HEK293T (cell line): ENCODE measurements at regions not wholly inside any gene's neighbourhood (a gene's known extent, or its start where the extent isn't known, plus 50 kb on each side); places are given as distances from the start of the nearest gene placed in this dataset.

Experiments
- CTCF ChIA-PET: fragments of 350-600 bp; formaldehyde crosslinking; extraction: SDS; loops from one replicate; lab custom pipeline; 2021; ENCODE audit warnings: antibody characterized with exemption, inconsistent platforms; lab: Yijun Ruan, JAX
- POLR2A ChIA-PET: fragments of 350-600 bp; formaldehyde crosslinking; extraction: SDS; loops from one replicate; lab custom pipeline; 2020; ENCODE audit warnings: antibody characterized with exemption, inconsistent platforms; lab: Yijun Ruan, JAX
- DNase-seq: peaks from one replicate; pipeline ENCODE4 v3.0.0; 2012; ENCODE audit warnings: mixed read lengths; ENCODE audit errors: extremely low spot score
- ARNT ChIP-seq: fragments of 450-650 bp; IDR thresholded peaks from 2 replicates; pipeline ENCODE4 v1.6.1; 2017; ENCODE audit warnings: mild to moderate bottlenecking
- BHLHE40 ChIP-seq: fragments of 450-650 bp; IDR thresholded peaks from 2 replicates; pipeline ENCODE4 v1.6.1; 2016; ENCODE audit warnings: mild to moderate bottlenecking, moderate library complexity, borderline replicate concordance
- CTBP1 ChIP-seq: fragments of 450-650 bp; IDR thresholded peaks from 2 replicates; pipeline ENCODE4 v1.6.1; 2016; ENCODE audit warnings: borderline replicate concordance
- ELF4 ChIP-seq: fragments of 450-650 bp; IDR thresholded peaks from 2 replicates; pipeline ENCODE4 v1.6.1; 2017; ENCODE audit warnings: antibody characterized with exemption
- FOXA1 ChIP-seq: fragments of 450-650 bp; IDR thresholded peaks from 2 replicates; pipeline ENCODE4 v1.6.1; 2016; ENCODE audit warnings: mild to moderate bottlenecking
- FOXK2 ChIP-seq: fragments of 450-650 bp; IDR thresholded peaks from 2 replicates; pipeline ENCODE4 v1.6.1; 2016; ENCODE audit warnings: mild to moderate bottlenecking
- FOXM1 ChIP-seq: fragments of 450-650 bp; IDR thresholded peaks from 2 replicates; pipeline ENCODE4 v1.6.1; 2017; ENCODE audit warnings: mild to moderate bottlenecking, borderline replicate concordance
- HDGF ChIP-seq: fragments of 450-650 bp; IDR thresholded peaks from 2 replicates; pipeline ENCODE4 v1.6.1; 2017; ENCODE audit warnings: antibody characterized with exemption, borderline replicate concordance
- L3MBTL2 ChIP-seq: fragments of 450-650 bp; conservative IDR thresholded peaks from 2 replicates; pipeline ENCODE4 v1.6.1; 2016; ENCODE audit warnings: mild to moderate bottlenecking
- LEF1 ChIP-seq: fragments of 450-650 bp; IDR thresholded peaks from 2 replicates; pipeline ENCODE4 v1.6.1; 2017; ENCODE audit warnings: mild to moderate bottlenecking, borderline replicate concordance
- NFRKB ChIP-seq: fragments of 450-650 bp; IDR thresholded peaks from 2 replicates; pipeline ENCODE4 v1.6.1; 2016; ENCODE audit warnings: mild to moderate bottlenecking, moderate library complexity
- SP1 ChIP-seq: fragments of 450-650 bp; IDR thresholded peaks from 2 replicates; pipeline ENCODE4 v1.6.1; 2017
- SUZ12 ChIP-seq: fragments of 450-650 bp; IDR thresholded peaks from 2 replicates; pipeline ENCODE4 v1.6.1; 2016; ENCODE audit warnings: mild to moderate bottlenecking
- TARDBP ChIP-seq: fragments of 450-650 bp; IDR thresholded peaks from 2 replicates; pipeline ENCODE4 v1.6.1; 2016
- ZNF384 ChIP-seq: fragments of 450-650 bp; IDR thresholded peaks from 2 replicates; pipeline ENCODE4 v1.6.1; 2016
- TF ChIP-seq, protein P1 (sequence below): fragments of 450-650 bp; IDR thresholded peaks from 2 replicates; pipeline ENCODE4 v1.6.1; 2016

DNA sequence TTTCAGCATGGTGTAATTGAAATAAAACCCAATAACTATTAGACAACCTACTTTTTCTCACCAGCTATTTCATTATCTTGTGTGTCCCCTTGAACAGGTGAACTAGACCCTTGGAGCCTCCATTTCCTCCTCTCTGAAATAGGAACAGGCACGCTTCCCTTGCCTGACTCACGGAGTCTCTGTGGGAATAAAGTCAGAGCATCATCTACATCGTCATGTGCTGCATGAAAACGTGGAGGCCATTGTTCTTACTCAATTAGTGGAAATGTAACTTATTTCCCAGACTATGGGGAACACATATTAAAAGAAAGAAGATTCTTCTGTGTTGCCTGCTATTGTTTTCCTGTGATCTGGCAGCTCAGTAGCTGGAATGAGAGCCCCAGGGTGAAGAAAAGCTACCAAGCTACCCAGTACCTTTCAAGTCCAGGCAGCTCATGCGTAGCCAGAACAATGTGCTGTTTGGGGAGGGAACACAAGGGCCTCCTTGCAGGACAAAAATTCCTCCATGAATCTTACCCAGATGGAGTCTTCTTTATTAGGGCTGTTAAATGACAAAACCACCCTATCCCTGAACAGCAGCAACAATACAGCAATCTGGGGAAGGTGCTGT, 59.8 kb downstream of the SOX11 start:
- POLR2A ChIA-PET = no interaction called here

DNA sequence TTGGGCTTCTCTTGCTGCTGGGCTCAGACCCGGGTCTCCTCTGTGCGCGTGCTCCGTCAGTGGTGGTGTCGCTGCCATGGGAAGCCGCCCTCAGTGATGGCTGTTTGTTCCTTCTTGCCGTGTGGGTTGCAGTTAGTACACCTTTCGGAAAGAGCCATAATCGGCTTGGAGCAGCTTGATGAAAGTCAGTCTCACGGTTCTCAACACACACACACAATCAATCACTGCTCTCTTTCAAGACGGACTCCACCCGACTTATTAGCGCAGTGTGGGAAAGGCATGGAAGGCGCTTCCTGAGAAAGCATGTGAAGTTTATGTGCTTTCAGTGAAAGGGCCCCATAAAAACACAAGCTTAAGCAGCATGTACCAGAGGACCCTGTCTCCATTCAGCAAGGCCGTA, 64.1 kb downstream of the SOX11 start:
- no peak for TF ChIP-seq LEF1
- no peak for TF ChIP-seq SUZ12
- no peak for TF ChIP-seq ARNT
- no peak for TF ChIP-seq BHLHE40
- TF ChIP-seq FOXA1 = no peak
- no peak for TF ChIP-seq NFRKB
- no peak for TF ChIP-seq ZNF384
- no peak for TF ChIP-seq FOXK2
- no peak for TF ChIP-seq FOXM1
- TF ChIP-seq, protein P1, sequence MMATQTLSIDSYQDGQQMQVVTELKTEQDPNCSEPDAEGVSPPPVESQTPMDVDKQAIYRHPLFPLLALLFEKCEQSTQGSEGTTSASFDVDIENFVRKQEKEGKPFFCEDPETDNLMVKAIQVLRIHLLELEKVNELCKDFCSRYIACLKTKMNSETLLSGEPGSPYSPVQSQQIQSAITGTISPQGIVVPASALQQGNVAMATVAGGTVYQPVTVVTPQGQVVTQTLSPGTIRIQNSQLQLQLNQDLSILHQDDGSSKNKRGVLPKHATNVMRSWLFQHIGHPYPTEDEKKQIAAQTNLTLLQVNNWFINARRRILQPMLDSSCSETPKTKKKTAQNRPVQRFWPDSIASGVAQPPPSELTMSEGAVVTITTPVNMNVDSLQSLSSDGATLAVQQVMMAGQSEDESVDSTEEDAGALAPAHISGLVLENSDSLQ = no peak
- TF ChIP-seq L3MBTL2 = no peak
- TF ChIP-seq TARDBP = no peak
- no peak for TF ChIP-seq ELF4
- ChIA-PET POLR2A (no interaction called here), CTCF (no interaction called here)
- DNase-seq = no peak

More for the DNA sequence above, 59.8 kb downstream of the SOX11 start:
- no peak for DNase-seq
- TF ChIP-seq BHLHE40 (no peak), CTBP1 (no peak), TARDBP (no peak), L3MBTL2 (no peak), ARNT (no peak), FOXA1 (no peak), FOXK2 (no peak), SP1 (no peak), FOXM1 (no peak), HDGF (no peak), SUZ12 (no peak), LEF1 (no peak), NFRKB (no peak), ZNF384 (no peak), ELF4 (no peak)
- TF ChIP-seq, protein P1 = no peak
- CTCF ChIA-PET = no interaction called here

DNA sequence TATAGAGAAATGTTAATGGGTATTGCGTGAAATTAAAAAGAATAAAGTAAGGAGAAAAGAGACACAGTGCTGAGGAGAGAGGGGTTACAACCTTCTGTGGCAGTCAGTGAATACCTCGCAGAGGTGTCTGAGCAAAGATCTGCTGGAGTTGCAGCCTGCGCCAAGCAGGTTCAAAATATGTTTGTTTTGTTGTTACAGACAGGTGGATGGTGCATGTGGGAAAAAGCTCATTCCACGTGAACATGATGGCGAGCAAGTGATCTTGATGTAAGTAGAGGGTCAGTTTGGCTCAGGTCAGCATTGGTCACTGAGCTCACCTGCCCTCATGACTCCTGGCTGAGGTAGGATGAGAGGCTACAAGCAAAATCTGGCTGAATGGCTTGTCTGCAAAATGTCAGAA, 66.2 kb downstream of the SOX11 start:
- TF ChIP-seq BHLHE40 (no peak), ELF4 (no peak), SP1 (no peak), LEF1 (no peak), CTBP1 (no peak), FOXM1 (no peak), FOXK2 (no peak), SUZ12 (no peak), NFRKB (no peak), ZNF384 (no peak), ARNT (no peak), TARDBP (no peak), FOXA1 (no peak), HDGF (no peak), L3MBTL2 (no peak)
- TF ChIP-seq, protein P1 = no peak
- ChIA-PET CTCF (no interaction called here), POLR2A (no interaction called here)
- no peak for DNase-seq

DNA sequence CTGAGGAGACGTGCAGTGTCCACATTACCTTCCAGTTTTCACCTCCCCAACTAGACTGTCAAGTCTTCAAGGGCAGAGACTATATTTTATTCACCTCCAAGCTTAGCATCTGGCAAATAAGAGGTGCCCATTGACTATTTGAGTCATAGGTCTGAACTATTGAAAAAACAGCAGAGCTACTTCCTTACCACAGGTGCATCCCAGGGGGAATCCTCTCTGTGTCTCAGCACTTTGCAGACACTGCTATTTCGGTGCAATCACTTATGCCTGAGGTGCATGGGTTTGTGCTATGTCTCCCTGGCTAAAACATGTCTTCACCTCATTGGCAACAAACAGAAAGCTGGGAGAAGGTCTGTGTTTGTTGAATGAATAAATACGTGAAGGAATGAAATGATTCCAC, 67.8 kb downstream of the SOX11 start:
- ChIA-PET POLR2A (no interaction called here), CTCF (no interaction called here)
- no peak for DNase-seq
- TF ChIP-seq HDGF = no peak
- TF ChIP-seq, protein P1 = no peak
- TF ChIP-seq FOXK2 = no peak
- no peak for TF ChIP-seq SUZ12
- TF ChIP-seq TARDBP = no peak
- no peak for TF ChIP-seq SP1
- TF ChIP-seq CTBP1 = no peak
- no peak for TF ChIP-seq BHLHE40
- no peak for TF ChIP-seq FOXA1
- TF ChIP-seq L3MBTL2 = no peak
- TF ChIP-seq NFRKB = no peak
- no peak for TF ChIP-seq LEF1
- TF ChIP-seq ELF4 = no peak

DNA sequence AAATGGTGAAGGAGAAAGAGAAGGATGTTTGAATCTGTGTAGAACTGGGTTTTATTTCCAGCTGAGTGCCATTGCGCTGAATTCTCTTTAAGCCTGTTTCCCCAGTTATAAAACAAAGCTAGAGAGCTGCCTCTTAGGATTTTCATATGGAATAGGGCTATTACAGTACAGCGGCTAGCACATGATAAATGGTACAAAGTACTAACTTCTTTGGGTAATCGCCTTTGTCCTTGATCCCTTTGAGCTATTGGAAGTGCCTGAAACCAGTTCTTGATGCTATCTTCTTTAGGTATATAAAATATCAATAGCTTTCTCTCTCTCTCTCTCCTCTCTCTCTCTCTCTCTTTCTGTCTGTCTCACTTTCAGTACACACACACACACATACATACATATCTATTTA, 71.3 kb downstream of the SOX11 start:
- TF ChIP-seq CTBP1 = no peak
- no peak for TF ChIP-seq BHLHE40
- no peak for TF ChIP-seq LEF1
- no peak for TF ChIP-seq TARDBP
- no peak for TF ChIP-seq NFRKB
- no peak for TF ChIP-seq FOXK2
- no peak for TF ChIP-seq SP1
- TF ChIP-seq SUZ12 = no peak
- TF ChIP-seq FOXM1 = no peak
- no peak for TF ChIP-seq L3MBTL2
- TF ChIP-seq, protein P1 = no peak
- TF ChIP-seq ZNF384 = no peak
- no peak for TF ChIP-seq ARNT
- TF ChIP-seq HDGF = no peak
- no peak for TF ChIP-seq ELF4
- TF ChIP-seq FOXA1 = no peak
- POLR2A ChIA-PET = no interaction called here
- CTCF ChIA-PET = no interaction called here
- DNase-seq = no peak
